Endothelial cell of umbilical vein (primary cell): ENCODE measurements at regions not wholly inside any gene's neighbourhood (a gene's known extent, or its start where the extent isn't known, plus 50 kb on each side); places are given as distances from the start of the nearest gene placed in this dataset.

Experiments used
- BruUV-seq: library from RNA; stranded (reverse); fragments of 400-500 nt; replicated peaks from 2 replicates; lab custom pipeline; 2021; lab: Mats Ljungman, UMichigan
- CTCF ChIA-PET: fragments of 300-600, 350-600 bp; sonication (Branson Sonifier 250); formaldehyde crosslinking; loops from one replicate; lab custom pipeline; 2021; ENCODE audit warnings: antibody characterized with exemption, inconsistent platforms; lab: Charles Lee
- POLR2A ChIA-PET: fragments of 300-600, 350-600 bp; sonication (Branson Sonifier 250); formaldehyde crosslinking; loops from one replicate; lab custom pipeline; 2021; ENCODE audit warnings: antibody characterized with exemption, inconsistent platforms; lab: Charles Lee
- DNase-seq: peaks from one replicate; pipeline ENCODE4 v3.0.0-alpha.2; 2011; ENCODE audit warnings: low read depth, low spot score
- FAIRE-seq: peaks from 2 replicates; lab custom pipeline; 2011; peaks lifted over from hg19 to GRCh38; lab: Jason Lieb, UNC
- H2AFZ ChIP-seq: 2 replicates; pipeline ENCODE4 v1.6.0; 2012; ENCODE audit warnings: low read depth, low read length, control low read depth, inconsistent platforms
- H3K27ac ChIP-seq: 2 replicates; pipeline ENCODE4 v1.5.1; 2011; ENCODE audit warnings: low read depth, mild to moderate bottlenecking, control low read depth, low read length, moderate library complexity; ENCODE audit not compliant: insufficient read depth
- H3K27me3 ChIP-seq, 2 experiments: 2 replicates each; pipeline versions ENCODE4 v1.6.0 to v1.6.1; 2011; ENCODE audit warnings: low read length in 2 of 2, mixed read lengths in 1 of 2; ENCODE audit not compliant: control insufficient read depth in 2 of 2, insufficient read depth in 2 of 2
- H3K36me3 ChIP-seq, 2 experiments: 2 replicates in 1 of 2; 3 replicates in 1 of 2; pipeline ENCODE4 v1.5.1; 2011; ENCODE audit warnings: low read length in 2 of 2, mild to moderate bottlenecking in 1 of 2, moderate library complexity in 1 of 2; ENCODE audit not compliant: control insufficient read depth in 2 of 2, insufficient read depth in 2 of 2; ENCODE audit errors: extremely low read depth in 1 of 2
- H3K4me1 ChIP-seq: 3 replicates; pipeline ENCODE4 v1.5.1; 2011; ENCODE audit warnings: mild to moderate bottlenecking, low read length; ENCODE audit not compliant: control insufficient read depth, insufficient read depth; ENCODE audit errors: extremely low read depth
- H3K4me2 ChIP-seq: 2 replicates; pipeline ENCODE4 v1.6.1; 2011; ENCODE audit warnings: low read length, control low read depth, mixed read lengths; ENCODE audit not compliant: insufficient read depth
- H3K4me3 ChIP-seq, 3 experiments: fragments of 200-600 bp in 1 of 3; sonication (generic), shearing (Covaris generic) in 1 of 3; replicated peaks in 1 of 3; 2 replicates each; pipeline ENCODE4 v1.5.1; 2011 to 2016; ENCODE audit warnings: control low read depth in 3 of 3, low read length in 3 of 3, mild to moderate bottlenecking in 2 of 3, inconsistent platforms in 1 of 3, low read depth in 1 of 3, moderate library complexity in 1 of 3; ENCODE audit not compliant: insufficient read depth in 1 of 3
- H3K79me2 ChIP-seq: 2 replicates; pipeline ENCODE4 v1.6.0; 2012; ENCODE audit warnings: low read length, inconsistent platforms; ENCODE audit not compliant: control insufficient read depth, insufficient read depth
- H3K9ac ChIP-seq: replicated peaks from 2 replicates; pipeline ENCODE3; 2011; ENCODE audit warnings: low read length, control low read depth; ENCODE audit not compliant: insufficient read depth; ENCODE audit errors: extremely low read depth
- H3K9me1 ChIP-seq: replicated peaks from 3 replicates; pipeline ENCODE4 v1.6.0; 2011; ENCODE audit warnings: mild to moderate bottlenecking, low read length; ENCODE audit not compliant: control insufficient read depth, insufficient read depth; ENCODE audit errors: extremely low read depth
- H3K9me3 ChIP-seq: replicated peaks from 2 replicates; pipeline ENCODE4 v1.5.1; 2012; ENCODE audit warnings: low read length, inconsistent platforms; ENCODE audit not compliant: control insufficient read depth, insufficient read depth
- H4K20me1 ChIP-seq: replicated peaks from 2 replicates; pipeline ENCODE3; 2011; ENCODE audit warnings: mild to moderate bottlenecking, low read length; ENCODE audit not compliant: control insufficient read depth, insufficient read depth; ENCODE audit errors: extremely low read depth
- CTCF ChIP-seq, 2 donors: IDR thresholded peaks; 1 replicate in 1 of 2; 2 replicates in 1 of 2; pipeline ENCODE4 v1.5.1; 2011; ENCODE audit warnings: low read length in 2 of 2, mild to moderate bottlenecking in 2 of 2, moderate library complexity in 2 of 2, control low read depth in 1 of 2, inconsistent platforms in 1 of 2, low read depth in 1 of 2; ENCODE audit not compliant: insufficient read depth in 1 of 2; ENCODE audit errors: extremely low read depth in 1 of 2
- EZH2 ChIP-seq: IDR thresholded peaks from 2 replicates; pipeline ENCODE4 v1.6.1; 2012; ENCODE audit warnings: borderline replicate concordance, low read depth, mild to moderate bottlenecking, moderate library complexity, low read length, inconsistent platforms; ENCODE audit not compliant: severe bottlenecking
- FOS ChIP-seq: IDR thresholded peaks from 2 replicates; pipeline ENCODE4 v1.6.1; 2011; ENCODE audit warnings: mild to moderate bottlenecking, low read length, moderate library complexity, borderline replicate concordance; ENCODE audit not compliant: insufficient read depth
- GATA2 ChIP-seq: IDR thresholded peaks from 2 replicates; pipeline ENCODE4 v1.7.0; 2011; ENCODE audit warnings: low read depth, mild to moderate bottlenecking, moderate library complexity, mixed read lengths, low read length; ENCODE audit not compliant: insufficient read length, insufficient read depth
- JUN ChIP-seq: IDR thresholded peaks from 2 replicates; pipeline ENCODE4 v1.6.1; 2011; ENCODE audit warnings: borderline replicate concordance, low read depth; ENCODE audit not compliant: insufficient read length, insufficient read depth
- MYC ChIP-seq: IDR thresholded peaks from one replicate; pipeline ENCODE4 v1.6.1; 2011; ENCODE audit warnings: mild to moderate bottlenecking, low read depth, low read length
- POLR2A ChIP-seq: IDR thresholded peaks from 2 replicates; pipeline ENCODE4 v1.6.1; 2012; ENCODE audit warnings: low read depth, mild to moderate bottlenecking, control low read depth, low read length
- POLR2AphosphoS5 ChIP-seq: IDR thresholded peaks from 2 replicates; pipeline ENCODE4 v1.6.1; 2012; ENCODE audit warnings: low read depth, mild to moderate bottlenecking, control low read depth, low read length, moderate library complexity; ENCODE audit not compliant: insufficient read depth
- dilution Hi-C: fragments of 300-500 bp; cut with MboI; formaldehyde crosslinking; loops from one replicate; pipeline ENCODE4 v1.15.0; 2019; ENCODE audit warnings: low sequenced_read_pairs; ENCODE audit not compliant: extremely low pct_ligation_motif_present
- intact Hi-C: fragments of 100-400 bp; cut with micrococcal nuclease; formaldehyde crosslinking; loops from one replicate; pipeline ENCODE4 v1.10.0; 2022
- TF ChIP-seq, protein P1 (sequence below): IDR thresholded peaks from 2 replicates; pipeline ENCODE4 v1.6.1; 2011; ENCODE audit not compliant: insufficient read depth, insufficient read length

DNA sequence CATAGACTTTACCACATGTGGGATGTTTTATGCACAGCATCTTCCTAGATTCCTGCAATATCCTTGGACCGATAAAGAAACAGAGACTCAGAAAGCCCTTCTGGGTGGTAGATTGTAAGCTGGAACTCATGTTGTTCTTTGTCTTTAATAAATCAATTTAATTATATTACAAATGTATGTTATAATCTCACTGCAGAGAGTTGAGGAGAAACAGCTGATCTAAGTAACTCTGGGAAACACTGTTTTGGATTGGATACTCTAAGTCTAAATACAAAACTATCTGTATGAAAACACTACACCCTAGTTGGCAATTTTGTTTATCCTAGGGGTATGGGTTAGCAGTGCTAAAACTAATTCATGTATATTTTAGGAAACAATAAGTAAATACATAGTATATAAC lies 1015.2 kb downstream of the XPNPEP1 start:
- no TSS peak for BruUV-seq
- no peak overlapping the region for H3K4me2 ChIP-seq
- H4K20me1 ChIP-seq = no peaks in the 10 kb centered on the region
- H3K9ac ChIP-seq = no peak overlapping the region
- dilution Hi-C loops (no loop called here), intact Hi-C loops (no loop called here)
- H3K27me3 ChIP-seq = no peaks in the 10 kb centered on the region
- no peak overlapping the region for H3K27ac ChIP-seq
- no peaks in the 10 kb centered on the region for H3K36me3 ChIP-seq
- ChIA-PET CTCF (no interaction called here), POLR2A (no interaction called here)
- H3K79me2 ChIP-seq = no peaks in the 10 kb centered on the region
- no peak overlapping the region for H3K4me3 ChIP-seq
- H3K4me1 ChIP-seq = no peaks in the 10 kb centered on the region
- TF ChIP-seq JUN = no peak
- no peak for TF ChIP-seq POLR2A
- TF ChIP-seq FOS = no peak
- no peak for TF ChIP-seq POLR2AphosphoS5
- TF ChIP-seq GATA2 = no peak
- TF ChIP-seq CTCF (IDR thresholded peaks at IDR 0.05; ENCODE audit: extremely low read depth in 1 of 2, insufficient read depth in 1 of 2, low read depth in 1 of 2, low read length in 2 of 2) = no peak
- TF ChIP-seq, protein P1, sequence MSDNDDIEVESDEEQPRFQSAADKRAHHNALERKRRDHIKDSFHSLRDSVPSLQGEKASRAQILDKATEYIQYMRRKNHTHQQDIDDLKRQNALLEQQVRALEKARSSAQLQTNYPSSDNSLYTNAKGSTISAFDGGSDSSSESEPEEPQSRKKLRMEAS = no peak
- no peak for TF ChIP-seq MYC
- TF ChIP-seq EZH2 = no peak
- H2AFZ ChIP-seq = no peak overlapping the region
- DNase-seq (no peak), FAIRE-seq (no peak)
- H3K9me1 ChIP-seq = no peaks in the 10 kb centered on the region
- H3K9me3 ChIP-seq = peaks cover 5% of the 10 kb centered on the region
